ENCODE measurements at regions not wholly inside any gene's neighbourhood (a gene's known extent, or its start where the extent isn't known, plus 50 kb on each side); places are given as distances from the start of the nearest gene placed in this dataset.

GRCh38 chr9:761176-761792 is 80.2 kb upstream of the DMRT1 start (continued):
- no peak for TF ChIP-seq ZNF720 (CRISPR knock-in tag; IDR thresholded peaks at IDR 0.05)
- peak; percentile 28; the same call in 1 of the 2 replicates for TF ChIP-seq ZNF331 (CRISPR knock-in tag; IDR thresholded peaks at IDR 0.05)
- TF ChIP-seq DMTF1 (CRISPR knock-in tag; IDR thresholded peaks at IDR 0.05) = no peak
- peak; percentile 58 for TF ChIP-seq CEBPG (CRISPR knock-in tag; IDR thresholded peaks at IDR 0.05)
- TF ChIP-seq TFE3 (CRISPR knock-in tag; IDR thresholded peaks at IDR 0.05) = peak; percentile 61; the same call in 1 of the 2 replicates
- peak; percentile 29; the same call in 1 of the 2 replicates for TF ChIP-seq NR2F6 (IDR thresholded peaks at IDR 0.05)
- peak; percentile 56; the same call in 1 of the 2 replicates for TF ChIP-seq NR2F6 (CRISPR knock-in tag; IDR thresholded peaks at IDR 0.05)
- TF ChIP-seq HDAC6 (IDR thresholded peaks at IDR 0.05; ENCODE audit: low read depth, low read length) = no peak
- 0 out of 2 replicates have a peak, but pooled peaks have one; percentile 51 for TF ChIP-seq ATF2 (CRISPR knock-in tag; IDR thresholded peaks at IDR 0.05)
- no peak for TF ChIP-seq MXD1 (CRISPR knock-in tag; IDR thresholded peaks at IDR 0.05)
- TF ChIP-seq ZNF891 (CRISPR knock-in tag; IDR thresholded peaks at IDR 0.05) = no peak
- peak; percentile 16; the same call in 1 of the 2 replicates for TF ChIP-seq SALL1 (CRISPR knock-in tag; IDR thresholded peaks at IDR 0.05)
- TF ChIP-seq HDAC2 (CRISPR knock-in tag; IDR thresholded peaks at IDR 0.05) = peak; percentile 46; the same call in 1 of the 2 replicates
- TF ChIP-seq ZNF205 (CRISPR knock-in tag; IDR thresholded peaks at IDR 0.05) = peak; percentile 97
- TF ChIP-seq ZMYM2 (CRISPR knock-in tag; IDR thresholded peaks at IDR 0.05) = no peak
- TF ChIP-seq EZH2 (conservative IDR thresholded peaks at IDR 0.05; ENCODE audit: low read depth, low read length) = no peak
- TF ChIP-seq ZNF296 (CRISPR knock-in tag; conservative IDR thresholded peaks at IDR 0.05) = no peak
- no peak for TF ChIP-seq HNRNPL (IDR thresholded peaks at IDR 0.05; ENCODE audit: low read depth, low read length)
- no peak for TF ChIP-seq RBM39 (IDR thresholded peaks at IDR 0.05; ENCODE audit: low read depth, low read length, poor library complexity, severe bottlenecking)
- TF ChIP-seq ZBTB3 (CRISPR knock-in tag; IDR thresholded peaks at IDR 0.05; ENCODE audit: borderline replicate concordance, low read depth) = no peak
- peak; percentile 70; the same call in 1 of the 2 replicates for TF ChIP-seq CEBPB (IDR thresholded peaks at IDR 0.05; ENCODE audit: borderline replicate concordance, low read depth, low read length)
- no peak for TF ChIP-seq ZBTB46 (CRISPR knock-in tag; IDR thresholded peaks at IDR 0.05; ENCODE audit: borderline replicate concordance)
- TF ChIP-seq ELF3 (CRISPR knock-in tag; IDR thresholded peaks at IDR 0.05) = peak; percentile 47; the same call in 1 of the 2 replicates

Measured in HepG2 (cell line).